Spinal cord (tissue), 9 donors: ENCODE measurements at regions not wholly inside any gene's neighbourhood (a gene's known extent, or its start where the extent isn't known, plus 50 kb on each side); places are given as distances from the start of the nearest gene placed in this dataset.
A peak's percentile ranks its signal among the peaks of the same experiment; 100 is the strongest.

Experiments
- DNase-seq, 6 donors: peaks; one replicate each; pipeline versions ENCODE4 v3.0.0 to v3.0.0-alpha.2; 2013 to 2015; ENCODE audit warnings: low spot score in 6 of 6, low read depth in 4 of 6
- H3K27ac ChIP-seq: one replicate; pipeline ENCODE4 v1.5.1; 2013; ENCODE audit warnings: low read depth, low read length, control low read depth
- H3K27me3 ChIP-seq: one replicate; pipeline ENCODE4 v1.6.1; 2013; ENCODE audit warnings: low read length; ENCODE audit not compliant: control insufficient read depth, insufficient read depth
- H3K36me3 ChIP-seq: one replicate; pipeline ENCODE4 v1.6.1; 2013; ENCODE audit warnings: low read length; ENCODE audit not compliant: control insufficient read depth, insufficient read depth
- H3K4me1 ChIP-seq: one replicate; pipeline ENCODE4 v1.6.1; 2013; ENCODE audit warnings: low read length; ENCODE audit not compliant: control insufficient read depth, insufficient read depth
- H3K4me3 ChIP-seq: one replicate; pipeline ENCODE4 v1.5.1; 2013; ENCODE audit warnings: low read depth, low read length, control low read depth
- H3K9me3 ChIP-seq: one replicate; pipeline ENCODE4 v1.6.1; 2013; ENCODE audit warnings: low read length; ENCODE audit not compliant: control insufficient read depth, insufficient read depth
- WGBS: methylation state at CpG from one replicate; pipeline ENCODE4 v1.1.5; 2013; ENCODE audit warnings: missing lambda C conversion rate; ENCODE audit not compliant: insufficient coverage; 5-methylcytosine and 5-hydroxymethylcytosine counted together
- donor health status: healthy.

DNA sequence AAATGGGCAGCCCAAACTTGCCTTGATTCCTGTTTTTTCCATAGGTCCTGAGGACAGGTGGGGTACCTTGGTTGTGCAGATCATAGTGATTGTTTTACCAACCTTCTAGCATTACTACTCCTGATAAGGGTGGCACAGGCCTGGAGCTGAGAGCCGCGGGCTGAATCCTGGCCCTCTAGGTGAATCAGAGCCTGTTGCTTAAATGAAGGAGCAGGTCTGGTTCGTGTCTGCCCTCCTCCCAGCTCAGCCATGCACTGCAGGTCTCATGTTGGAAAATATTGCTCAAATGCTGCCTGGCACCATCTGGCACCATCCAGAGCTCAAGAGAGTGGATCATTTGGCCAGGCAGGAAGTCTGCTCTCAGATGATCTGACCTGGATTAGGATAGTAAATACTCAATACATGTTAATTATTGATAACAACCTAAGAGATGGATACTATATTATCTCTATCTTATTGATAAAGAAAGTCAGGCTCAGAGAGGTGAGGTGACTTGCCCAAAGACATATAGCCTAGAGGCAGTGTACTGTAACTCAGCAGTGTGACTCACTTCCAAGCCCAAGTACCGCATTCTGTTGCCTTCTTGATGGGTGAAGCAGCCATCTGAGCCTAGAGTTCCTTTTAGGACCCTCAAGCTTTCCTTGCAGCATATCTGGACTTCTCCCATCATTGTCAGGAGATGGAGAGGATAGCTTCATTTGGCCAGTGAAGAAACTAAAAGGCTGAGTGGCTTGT lies 104.3 kb upstream of the PITX1 start:
- H3K27ac ChIP-seq, result no peak overlapping the region
- peaks cover 6% of the 10 kb centered on the region for H3K4me1 ChIP-seq
- no peaks in the 10 kb centered on the region for H3K36me3 ChIP-seq
- no peak for DNase-seq
- H3K9me3 ChIP-seq, result no peaks in the 10 kb centered on the region
- H3K4me3 ChIP-seq, result no peak overlapping the region
- WGBS, result 87% methylated on average over 4 of the region's 4 CpGs
- peaks cover 2% of the 10 kb centered on the region for H3K27me3 ChIP-seq

DNA sequence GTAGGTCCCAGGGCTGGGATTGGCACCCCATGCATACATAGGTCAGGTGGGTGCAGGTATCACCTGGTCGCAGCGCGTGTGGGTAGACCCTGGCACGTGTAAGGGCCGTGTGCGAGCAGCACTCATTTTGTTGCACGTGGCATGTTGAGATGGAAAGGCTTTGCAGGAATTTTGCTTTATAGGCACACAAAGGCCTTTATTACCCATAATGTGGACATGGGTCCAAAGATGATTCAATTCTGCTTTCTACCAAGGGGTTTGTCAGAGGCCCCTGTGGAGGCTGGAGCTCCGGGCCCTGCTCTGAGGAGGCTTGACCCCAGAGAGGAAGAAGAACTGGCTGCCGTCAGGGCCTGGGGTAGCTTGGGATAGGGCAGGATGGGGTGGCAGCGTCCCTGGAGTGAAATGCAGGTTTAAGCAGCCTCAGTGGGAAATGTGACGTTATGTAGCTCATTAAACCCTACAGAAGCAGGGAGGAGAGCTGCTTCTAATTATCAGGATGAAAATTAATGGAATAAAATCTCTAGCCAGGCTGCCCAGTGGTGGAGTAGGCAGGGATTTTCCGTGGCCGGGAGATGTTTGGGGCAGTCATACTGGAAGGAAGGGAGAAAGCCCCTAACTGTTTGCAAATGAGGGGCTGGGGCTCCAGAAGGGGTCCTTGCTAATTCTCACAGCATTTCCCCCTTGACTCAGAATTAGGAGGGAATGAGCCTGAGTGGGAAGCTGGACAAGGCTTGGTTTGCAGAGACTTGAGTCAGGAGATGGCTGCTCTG lies 103.3 kb upstream of the PITX1 start:
- peaks cover 6% of the 10 kb centered on the region for H3K4me1 ChIP-seq
- WGBS, result 68% methylated on average over 13 of the region's 13 CpGs
- H3K9me3 ChIP-seq, result no peaks in the 10 kb centered on the region
- no peaks in the 10 kb centered on the region for H3K36me3 ChIP-seq
- no peak overlapping the region for H3K27ac ChIP-seq
- H3K4me3 ChIP-seq, result no peak overlapping the region
- H3K27me3 ChIP-seq, result peaks cover 2% of the 10 kb centered on the region
- DNase-seq, result no peak

DNA sequence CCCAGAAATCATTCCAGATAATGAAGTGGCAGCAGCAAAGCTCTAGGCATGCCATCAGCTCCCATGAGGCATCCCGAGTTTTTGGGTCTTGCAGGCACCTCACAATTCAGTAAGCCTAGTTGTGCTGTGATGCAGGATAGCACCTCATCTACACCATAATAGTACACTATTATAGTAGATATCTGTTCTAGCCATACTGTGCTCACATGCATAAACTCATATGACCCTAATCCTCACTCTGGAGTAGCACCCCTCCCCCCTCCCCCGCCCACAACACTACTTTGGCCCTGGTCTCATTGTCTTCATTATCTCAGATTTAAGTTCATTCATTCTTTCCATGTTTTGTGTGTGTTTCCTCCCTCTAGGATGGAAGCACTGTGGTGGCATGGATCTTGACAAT lies 102.5 kb upstream of the PITX1 start:
- Histone ChIP-seq H3K4me1 (peaks cover 6% of the 10 kb centered on the region), H3K9me3 (no peaks in the 10 kb centered on the region), H3K4me3 (no peak overlapping the region), H3K27me3 (peaks cover 2% of the 10 kb centered on the region), H3K36me3 (no peaks in the 10 kb centered on the region), H3K27ac (no peak overlapping the region)
- no peak for DNase-seq
- WGBS, result 100% methylated on average over 1 of the region's 2 CpGs

DNA sequence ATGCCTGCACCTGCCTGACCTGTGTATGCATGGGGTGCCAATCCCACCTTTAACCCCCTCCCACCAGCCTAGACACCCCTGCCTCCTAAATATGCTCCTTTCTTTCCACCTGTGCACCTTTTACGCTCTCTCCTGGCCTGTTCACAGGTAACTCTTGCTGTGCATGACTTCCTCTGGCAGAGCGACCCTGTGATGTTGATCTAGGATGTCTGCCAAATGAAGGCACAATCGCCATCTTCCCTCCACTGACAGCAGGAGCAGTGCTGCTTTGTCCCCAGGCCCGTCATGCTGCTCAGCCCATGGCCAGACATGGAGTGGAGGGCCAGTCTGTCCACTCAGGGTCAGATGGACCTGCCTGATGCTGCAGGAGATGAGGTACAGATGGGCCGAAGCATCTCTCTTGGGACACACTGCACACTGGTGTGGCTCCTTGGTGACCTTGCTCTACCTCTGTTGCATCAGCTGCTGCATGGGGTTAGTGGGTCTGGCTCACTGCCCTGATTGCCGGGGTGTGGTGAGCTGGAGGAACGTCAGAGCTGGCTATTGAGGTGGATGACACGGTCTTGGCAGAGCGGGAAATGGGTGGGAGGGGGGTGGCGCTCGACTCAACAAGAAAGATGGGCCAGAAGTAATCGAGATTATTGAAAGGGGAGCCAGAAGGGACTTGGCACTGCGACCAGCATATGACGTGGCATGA lies 101.7 kb upstream of the PITX1 start:
- H3K27me3 ChIP-seq, result peaks cover 4% of the 10 kb centered on the region
- H3K4me3 ChIP-seq, result no peak overlapping the region
- no peaks in the 10 kb centered on the region for H3K9me3 ChIP-seq
- peaks cover 6% of the 10 kb centered on the region for H3K4me1 ChIP-seq
- peak in 1 of 6 donors; percentile 13 for DNase-seq
- no peak overlapping the region for H3K27ac ChIP-seq
- no peaks in the 10 kb centered on the region for H3K36me3 ChIP-seq
- 74% methylated on average over 13 of the region's 14 CpGs for WGBS

DNA sequence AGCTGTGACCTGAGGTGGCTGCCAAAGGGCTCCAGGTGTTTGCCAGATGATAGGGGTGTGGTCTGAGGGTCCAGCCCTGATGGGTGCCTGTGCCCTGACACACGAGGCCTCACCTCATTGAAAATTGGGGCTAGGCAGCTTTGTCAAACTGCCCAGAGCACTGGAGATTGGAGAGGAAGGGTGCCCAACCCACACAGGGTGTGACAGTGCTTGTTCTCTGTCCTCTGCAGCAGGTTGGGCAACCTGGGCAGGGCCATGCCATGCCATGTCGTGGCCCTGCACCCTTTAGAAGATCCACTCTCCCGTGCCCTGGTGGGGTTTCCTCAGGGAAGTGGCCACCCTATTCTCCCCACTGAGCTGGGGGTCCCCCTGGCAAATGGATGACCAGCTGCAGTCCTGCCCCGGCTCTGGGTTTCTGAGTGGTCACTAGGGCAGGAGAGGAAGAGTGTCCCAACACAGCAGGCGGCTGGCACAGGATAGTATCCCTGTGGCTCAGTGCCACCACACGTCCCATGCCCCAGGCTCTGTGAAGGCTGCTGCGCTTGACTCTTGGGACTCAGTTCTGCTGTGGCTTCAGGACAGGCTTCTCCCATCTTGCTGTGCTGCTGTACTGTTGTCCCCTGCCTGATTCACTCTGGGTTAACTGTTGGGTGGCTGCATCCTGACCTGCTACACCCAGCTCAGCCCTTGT lies 100.8 kb upstream of the PITX1 start:
- H3K27ac ChIP-seq, result no peak overlapping the region
- H3K36me3 ChIP-seq, result no peaks in the 10 kb centered on the region
- DNase-seq, result no peak
- no peaks in the 10 kb centered on the region for H3K9me3 ChIP-seq
- 79% methylated on average over 7 of the region's 7 CpGs for WGBS
- peaks cover 4% of the 10 kb centered on the region for H3K27me3 ChIP-seq
- no peak overlapping the region for H3K4me3 ChIP-seq
- peaks cover 6% of the 10 kb centered on the region for H3K4me1 ChIP-seq

DNA sequence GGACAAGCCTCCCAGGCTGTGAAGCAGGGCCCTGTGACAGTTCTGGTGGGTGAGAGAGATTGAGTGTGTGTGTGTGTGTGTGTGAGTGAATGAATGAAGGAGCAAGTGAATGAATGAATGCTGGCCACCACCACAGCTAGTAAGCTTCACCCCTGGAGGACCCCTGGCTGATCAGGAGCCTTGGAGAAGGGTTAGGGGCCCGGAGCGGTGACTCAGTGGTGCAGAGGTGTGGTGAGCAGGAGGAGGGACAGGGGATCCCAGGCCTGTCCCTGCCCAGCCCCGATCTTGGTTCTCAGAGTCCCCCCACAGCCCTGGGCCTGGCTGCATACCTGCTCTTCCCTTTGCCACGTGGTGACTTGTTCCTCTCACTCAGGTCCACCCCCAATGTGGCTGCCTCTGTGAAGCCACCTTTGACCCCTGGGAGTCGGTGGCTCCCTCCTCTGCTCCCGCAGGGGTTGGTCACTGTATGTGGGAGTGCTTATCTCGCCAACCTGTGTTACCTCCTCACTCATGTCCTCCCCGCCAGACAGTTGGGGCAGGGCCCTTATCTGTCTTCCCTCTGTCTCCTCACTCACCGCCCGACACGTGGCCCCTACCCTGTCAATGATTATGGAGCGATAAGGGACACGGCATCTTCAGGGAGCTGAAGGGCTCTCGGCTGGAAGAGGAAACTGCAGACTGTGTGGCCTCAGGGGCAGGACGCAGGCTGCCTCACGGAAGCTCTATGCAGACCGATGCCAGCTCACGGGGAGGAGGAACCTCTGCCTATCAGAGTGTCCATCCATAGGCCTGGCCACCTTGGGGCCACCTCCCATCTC lies 99.9 kb upstream of the PITX1 start:
- Histone ChIP-seq H3K27ac (no peak overlapping the region), H3K27me3 (peaks cover 2% of the 10 kb centered on the region), H3K36me3 (no peaks in the 10 kb centered on the region), H3K4me1 (peaks cover 6% of the 10 kb centered on the region), H3K9me3 (no peaks in the 10 kb centered on the region), H3K4me3 (no peak overlapping the region)
- WGBS, result 74% methylated on average over 14 of the region's 18 CpGs
- no peak for DNase-seq

DNA sequence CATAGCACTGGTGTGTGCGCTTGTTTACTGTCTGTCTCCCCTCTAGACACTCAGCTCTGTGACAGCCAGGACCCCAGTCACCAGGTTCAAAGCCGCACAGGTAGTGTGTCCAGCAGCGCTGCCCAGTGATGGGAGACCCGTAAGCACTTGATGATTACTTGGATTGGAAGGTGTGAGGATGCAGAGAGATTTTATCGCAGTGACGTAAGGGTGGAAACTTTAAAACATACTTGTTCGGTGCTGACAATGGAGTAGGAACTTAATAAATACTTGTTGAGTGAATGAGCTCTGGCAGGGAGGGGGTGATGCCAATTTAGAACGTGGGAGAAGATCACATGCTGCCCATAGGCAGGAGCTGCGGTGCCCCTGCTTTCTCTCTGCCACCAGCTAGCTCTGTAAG lies 99.2 kb upstream of the PITX1 start:
- peaks cover 2% of the 10 kb centered on the region for H3K27me3 ChIP-seq
- H3K36me3 ChIP-seq, result no peaks in the 10 kb centered on the region
- DNase-seq, result no peak
- WGBS, result 90% methylated on average over 9 of the region's 9 CpGs
- H3K4me3 ChIP-seq, result no peak overlapping the region
- no peak overlapping the region for H3K27ac ChIP-seq
- H3K4me1 ChIP-seq, result peaks cover 6% of the 10 kb centered on the region
- no peaks in the 10 kb centered on the region for H3K9me3 ChIP-seq

DNA sequence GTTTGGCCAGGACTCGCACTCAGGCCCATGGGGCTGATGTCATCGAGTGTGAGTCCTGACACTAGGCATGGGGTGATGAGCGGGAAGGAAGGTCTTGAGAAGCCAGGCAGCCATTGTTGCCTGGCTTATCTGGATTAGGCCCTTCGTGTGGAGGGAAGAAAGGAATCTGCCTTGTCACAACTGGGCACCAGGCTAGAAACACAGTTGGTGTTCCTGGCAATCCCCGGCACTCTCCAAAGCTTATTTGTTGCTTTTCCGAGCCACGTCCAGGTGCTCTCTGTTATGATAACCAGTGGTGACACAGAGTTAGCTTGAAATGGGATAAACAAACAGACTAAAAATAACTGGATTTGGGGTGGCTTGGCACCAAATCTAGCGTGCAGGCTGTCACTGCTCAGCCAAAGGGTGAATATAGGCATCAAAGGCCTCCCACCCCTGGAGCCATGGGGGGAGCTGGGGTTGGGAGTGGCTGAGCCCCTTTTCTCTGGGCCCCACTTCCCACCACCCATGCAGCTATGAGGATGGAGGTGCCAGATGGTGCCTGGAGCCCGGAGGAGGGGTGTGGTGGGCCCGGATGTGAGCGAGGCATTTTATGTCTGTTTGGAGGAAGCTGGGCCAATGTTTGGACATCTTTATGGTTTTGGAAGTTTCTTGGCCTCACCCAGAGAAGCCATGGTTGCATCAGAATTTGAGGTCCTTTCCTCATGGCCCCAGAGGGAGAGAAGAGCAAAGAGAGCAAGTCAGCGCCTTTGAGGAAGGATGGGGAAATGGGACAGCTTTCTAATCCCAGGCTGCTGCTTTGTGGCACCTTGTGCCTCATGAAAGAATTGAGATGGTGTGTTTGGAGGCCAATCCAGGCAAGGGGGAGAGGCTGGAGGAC lies 98.0 kb upstream of the PITX1 start:
- no peak overlapping the region for H3K4me3 ChIP-seq
- no peak for DNase-seq

More for the DNA sequence above, 98.0 kb upstream of the PITX1 start:
- 82% methylated on average over 8 of the region's 12 CpGs for WGBS
- H3K36me3 ChIP-seq, result no peaks in the 10 kb centered on the region
- peaks cover 7% of the 10 kb centered on the region for H3K4me1 ChIP-seq
- peaks cover 2% of the 10 kb centered on the region for H3K27me3 ChIP-seq
- no peak overlapping the region for H3K27ac ChIP-seq
- H3K9me3 ChIP-seq, result no peaks in the 10 kb centered on the region
